ENCODE measurements at regions not wholly inside any gene's neighbourhood (a gene's known extent, or its start where the extent isn't known, plus 50 kb on each side); places are given as distances from the start of the nearest gene placed in this dataset.

DNA sequence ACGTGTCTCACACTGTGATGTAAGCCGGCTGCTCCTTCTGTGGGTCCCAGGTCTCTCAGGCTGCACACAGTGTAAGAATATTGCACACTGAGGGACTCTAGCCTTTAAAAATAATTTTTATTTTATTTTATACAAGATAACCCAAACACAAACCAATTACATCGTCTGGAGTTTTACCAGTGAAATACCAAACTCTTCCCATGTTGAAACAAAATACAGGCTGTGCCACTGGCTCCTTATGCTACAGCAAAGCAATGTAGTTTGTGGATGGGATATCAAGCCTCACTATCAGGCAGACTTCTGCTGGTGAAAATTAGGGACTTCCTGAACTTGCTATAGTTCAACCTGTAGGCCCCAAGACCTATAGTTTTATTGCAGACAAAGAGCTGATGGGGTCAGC is 311.3 kb upstream of the SLCO3A1 start:
- TF ChIP-seq, protein P1, sequence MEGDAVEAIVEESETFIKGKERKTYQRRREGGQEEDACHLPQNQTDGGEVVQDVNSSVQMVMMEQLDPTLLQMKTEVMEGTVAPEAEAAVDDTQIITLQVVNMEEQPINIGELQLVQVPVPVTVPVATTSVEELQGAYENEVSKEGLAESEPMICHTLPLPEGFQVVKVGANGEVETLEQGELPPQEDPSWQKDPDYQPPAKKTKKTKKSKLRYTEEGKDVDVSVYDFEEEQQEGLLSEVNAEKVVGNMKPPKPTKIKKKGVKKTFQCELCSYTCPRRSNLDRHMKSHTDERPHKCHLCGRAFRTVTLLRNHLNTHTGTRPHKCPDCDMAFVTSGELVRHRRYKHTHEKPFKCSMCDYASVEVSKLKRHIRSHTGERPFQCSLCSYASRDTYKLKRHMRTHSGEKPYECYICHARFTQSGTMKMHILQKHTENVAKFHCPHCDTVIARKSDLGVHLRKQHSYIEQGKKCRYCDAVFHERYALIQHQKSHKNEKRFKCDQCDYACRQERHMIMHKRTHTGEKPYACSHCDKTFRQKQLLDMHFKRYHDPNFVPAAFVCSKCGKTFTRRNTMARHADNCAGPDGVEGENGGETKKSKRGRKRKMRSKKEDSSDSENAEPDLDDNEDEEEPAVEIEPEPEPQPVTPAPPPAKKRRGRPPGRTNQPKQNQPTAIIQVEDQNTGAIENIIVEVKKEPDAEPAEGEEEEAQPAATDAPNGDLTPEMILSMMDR (conservative IDR thresholded peaks at IDR 0.05; ENCODE audit: low read depth in 2 of 2): no peak
- TF ChIP-seq EZH2 (IDR thresholded peaks at IDR 0.05; ENCODE audit: low read depth, unreplicated experiment) (no peak), ETS1 (IDR thresholded peaks at IDR 0.05) (no peak), REST (IDR thresholded peaks at IDR 0.05; ENCODE audit: unreplicated experiment) (no peak), JUNB (IDR thresholded peaks at IDR 0.05; ENCODE audit: unreplicated experiment) (no peak), STAT1 (IDR thresholded peaks at IDR 0.05; ENCODE audit: unreplicated experiment) (no peak), POLR2AphosphoS5 (IDR thresholded peaks at IDR 0.05; ENCODE audit: low read depth) (no peak), EZH2phosphoT487 (IDR thresholded peaks at IDR 0.05; ENCODE audit: unreplicated experiment) (no peak), ZNF114 (CRISPR knock-in tag; IDR thresholded peaks at IDR 0.05) (no peak), CREB1 (CRISPR knock-in tag; IDR thresholded peaks at IDR 0.05; ENCODE audit: low read depth) (no peak), ZNF331 (CRISPR knock-in tag; IDR thresholded peaks at IDR 0.05; ENCODE audit: low read depth) (no peak), NANOG (IDR thresholded peaks at IDR 0.05; ENCODE audit: borderline replicate concordance) (no peak)
- TF ChIP-seq, protein P2, sequence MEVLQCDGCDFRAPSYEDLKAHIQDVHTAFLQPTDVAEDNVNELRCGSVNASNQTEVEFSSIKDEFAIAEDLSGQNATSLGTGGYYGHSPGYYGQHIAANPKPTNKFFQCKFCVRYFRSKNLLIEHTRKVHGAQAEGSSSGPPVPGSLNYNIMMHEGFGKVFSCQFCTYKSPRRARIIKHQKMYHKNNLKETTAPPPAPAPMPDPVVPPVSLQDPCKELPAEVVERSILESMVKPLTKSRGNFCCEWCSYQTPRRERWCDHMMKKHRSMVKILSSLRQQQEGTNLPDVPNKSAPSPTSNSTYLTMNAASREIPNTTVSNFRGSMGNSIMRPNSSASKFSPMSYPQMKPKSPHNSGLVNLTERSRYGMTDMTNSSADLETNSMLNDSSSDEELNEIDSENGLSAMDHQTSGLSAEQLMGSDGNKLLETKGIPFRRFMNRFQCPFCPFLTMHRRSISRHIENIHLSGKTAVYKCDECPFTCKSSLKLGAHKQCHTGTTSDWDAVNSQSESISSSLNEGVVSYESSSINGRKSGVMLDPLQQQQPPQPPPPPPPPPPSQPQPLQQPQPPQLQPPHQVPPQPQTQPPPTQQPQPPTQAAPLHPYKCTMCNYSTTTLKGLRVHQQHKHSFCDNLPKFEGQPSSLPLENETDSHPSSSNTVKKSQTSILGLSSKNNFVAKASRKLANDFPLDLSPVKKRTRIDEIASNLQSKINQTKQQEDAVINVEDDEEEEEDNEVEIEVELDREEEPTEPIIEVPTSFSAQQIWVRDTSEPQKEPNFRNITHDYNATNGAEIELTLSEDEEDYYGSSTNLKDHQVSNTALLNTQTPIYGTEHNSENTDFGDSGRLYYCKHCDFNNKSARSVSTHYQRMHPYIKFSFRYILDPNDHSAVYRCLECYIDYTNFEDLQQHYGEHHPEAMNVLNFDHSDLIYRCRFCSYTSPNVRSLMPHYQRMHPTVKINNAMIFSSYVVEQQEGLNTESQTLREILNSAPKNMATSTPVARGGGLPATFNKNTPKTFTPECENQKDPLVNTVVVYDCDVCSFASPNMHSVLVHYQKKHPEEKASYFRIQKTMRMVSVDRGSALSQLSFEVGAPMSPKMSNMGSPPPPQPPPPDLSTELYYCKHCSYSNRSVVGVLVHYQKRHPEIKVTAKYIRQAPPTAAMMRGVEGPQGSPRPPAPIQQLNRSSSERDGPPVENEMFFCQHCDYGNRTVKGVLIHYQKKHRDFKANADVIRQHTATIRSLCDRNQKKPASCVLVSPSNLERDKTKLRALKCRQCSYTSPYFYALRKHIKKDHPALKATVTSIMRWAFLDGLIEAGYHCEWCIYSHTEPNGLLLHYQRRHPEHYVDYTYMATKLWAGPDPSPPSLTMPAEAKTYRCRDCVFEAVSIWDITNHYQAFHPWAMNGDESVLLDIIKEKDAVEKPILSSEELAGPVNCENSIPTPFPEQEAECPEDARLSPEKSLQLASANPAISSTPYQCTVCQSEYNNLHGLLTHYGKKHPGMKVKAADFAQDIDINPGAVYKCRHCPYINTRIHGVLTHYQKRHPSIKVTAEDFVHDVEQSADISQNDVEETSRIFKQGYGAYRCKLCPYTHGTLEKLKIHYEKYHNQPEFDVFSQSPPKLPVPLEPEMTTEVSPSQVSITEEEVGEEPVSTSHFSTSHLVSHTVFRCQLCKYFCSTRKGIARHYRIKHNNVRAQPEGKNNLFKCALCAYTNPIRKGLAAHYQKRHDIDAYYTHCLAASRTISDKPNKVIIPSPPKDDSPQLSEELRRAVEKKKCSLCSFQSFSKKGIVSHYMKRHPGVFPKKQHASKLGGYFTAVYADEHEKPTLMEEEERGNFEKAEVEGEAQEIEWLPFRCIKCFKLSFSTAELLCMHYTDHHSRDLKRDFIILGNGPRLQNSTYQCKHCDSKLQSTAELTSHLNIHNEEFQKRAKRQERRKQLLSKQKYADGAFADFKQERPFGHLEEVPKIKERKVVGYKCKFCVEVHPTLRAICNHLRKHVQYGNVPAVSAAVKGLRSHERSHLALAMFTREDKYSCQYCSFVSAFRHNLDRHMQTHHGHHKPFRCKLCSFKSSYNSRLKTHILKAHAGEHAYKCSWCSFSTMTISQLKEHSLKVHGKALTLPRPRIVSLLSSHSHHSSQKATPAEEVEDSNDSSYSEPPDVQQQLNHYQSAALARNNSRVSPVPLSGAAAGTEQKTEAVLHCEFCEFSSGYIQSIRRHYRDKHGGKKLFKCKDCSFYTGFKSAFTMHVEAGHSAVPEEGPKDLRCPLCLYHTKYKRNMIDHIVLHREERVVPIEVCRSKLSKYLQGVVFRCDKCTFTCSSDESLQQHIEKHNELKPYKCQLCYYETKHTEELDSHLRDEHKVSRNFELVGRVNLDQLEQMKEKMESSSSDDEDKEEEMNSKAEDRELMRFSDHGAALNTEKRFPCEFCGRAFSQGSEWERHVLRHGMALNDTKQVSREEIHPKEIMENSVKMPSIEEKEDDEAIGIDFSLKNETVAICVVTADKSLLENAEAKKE (CRISPR knock-in tag; IDR thresholded peaks at IDR 0.05): no peak
